Upper lobe of right lung (tissue), 1 donor: ENCODE measurements at regions not wholly inside any gene's neighbourhood (a gene's known extent, or its start where the extent isn't known, plus 50 kb on each side); places are given as distances from the start of the nearest gene placed in this dataset.

Source experiments
- ATAC-seq: fragments of 200-7000 bp; cut with Tn5 transposase; one replicate; pipeline ENCODE4 v1.9.1; 2020; ENCODE audit warnings: mild to moderate bottlenecking, moderate library complexity
- DNase-seq: peaks from one replicate; pipeline ENCODE4 v3.0.0-alpha.2; 2020
- H3K27ac ChIP-seq: fragments of 200-600 bp; one replicate; pipeline ENCODE4 v1.8.0; 2022
- H3K27me3 ChIP-seq: fragments of 200-600 bp; one replicate; pipeline ENCODE4 v1.8.0; 2022; ENCODE audit warnings: mild to moderate bottlenecking
- H3K36me3 ChIP-seq: fragments of 200-600 bp; one replicate; pipeline ENCODE4 v1.8.0; 2022
- H3K4me1 ChIP-seq: fragments of 200-600 bp; one replicate; pipeline ENCODE4 v1.8.0; 2022
- H3K4me3 ChIP-seq: fragments of 200-600 bp; one replicate; pipeline ENCODE4 v1.8.0; 2022; ENCODE audit warnings: mild to moderate bottlenecking
- H3K9me3 ChIP-seq: fragments of 200-600 bp; one replicate; pipeline ENCODE4 v1.8.0; 2022
- intact Hi-C: fragments of 100-400 bp; cut with DNase I; formaldehyde crosslinking; loops from one replicate; pipeline ENCODE4 v1.11.0; 2022
- TF ChIP-seq, protein P1 (sequence below): fragments of 200-600 bp; IDR thresholded peaks from one replicate; pipeline ENCODE4 v1.8.0; 2022; ENCODE audit warnings: antibody characterized with exemption
- donor health status: DM: no; HTN: yes; CAD: no; lungs with severe emphysema.

DNA sequence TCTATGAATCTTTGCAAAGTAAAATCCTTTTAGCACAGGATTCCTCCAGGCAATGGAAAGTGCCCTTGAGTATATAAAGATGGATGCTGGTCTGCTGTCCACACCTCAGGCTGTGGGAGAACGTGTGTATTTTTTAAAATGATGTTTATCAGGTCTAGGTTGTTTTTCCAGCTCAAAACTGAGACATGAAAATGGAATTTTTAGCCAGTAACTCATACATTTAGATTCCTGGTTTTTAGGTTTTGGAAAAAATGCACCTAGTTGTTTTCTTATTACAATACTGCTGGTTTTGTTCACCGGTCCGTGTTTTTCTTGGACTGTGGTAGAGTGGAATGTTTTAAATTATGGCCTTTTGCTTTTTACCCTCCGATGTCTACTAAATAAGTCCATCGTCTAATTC lies 554.7 kb downstream of the SOX6 start:
- ATAC-seq (no peak), DNase-seq (no peak)
- H3K36me3 ChIP-seq: no peaks in the 10 kb centered on the region
- H3K4me3 ChIP-seq: no peak overlapping the region
- H3K27ac ChIP-seq: no peak overlapping the region
- no peaks in the 10 kb centered on the region for H3K9me3 ChIP-seq
- intact Hi-C loops: no loop called here
- no peaks in the 10 kb centered on the region for H3K27me3 ChIP-seq
- H3K4me1 ChIP-seq: no peaks in the 10 kb centered on the region
- TF ChIP-seq, protein P1, sequence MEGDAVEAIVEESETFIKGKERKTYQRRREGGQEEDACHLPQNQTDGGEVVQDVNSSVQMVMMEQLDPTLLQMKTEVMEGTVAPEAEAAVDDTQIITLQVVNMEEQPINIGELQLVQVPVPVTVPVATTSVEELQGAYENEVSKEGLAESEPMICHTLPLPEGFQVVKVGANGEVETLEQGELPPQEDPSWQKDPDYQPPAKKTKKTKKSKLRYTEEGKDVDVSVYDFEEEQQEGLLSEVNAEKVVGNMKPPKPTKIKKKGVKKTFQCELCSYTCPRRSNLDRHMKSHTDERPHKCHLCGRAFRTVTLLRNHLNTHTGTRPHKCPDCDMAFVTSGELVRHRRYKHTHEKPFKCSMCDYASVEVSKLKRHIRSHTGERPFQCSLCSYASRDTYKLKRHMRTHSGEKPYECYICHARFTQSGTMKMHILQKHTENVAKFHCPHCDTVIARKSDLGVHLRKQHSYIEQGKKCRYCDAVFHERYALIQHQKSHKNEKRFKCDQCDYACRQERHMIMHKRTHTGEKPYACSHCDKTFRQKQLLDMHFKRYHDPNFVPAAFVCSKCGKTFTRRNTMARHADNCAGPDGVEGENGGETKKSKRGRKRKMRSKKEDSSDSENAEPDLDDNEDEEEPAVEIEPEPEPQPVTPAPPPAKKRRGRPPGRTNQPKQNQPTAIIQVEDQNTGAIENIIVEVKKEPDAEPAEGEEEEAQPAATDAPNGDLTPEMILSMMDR: no peak

DNA sequence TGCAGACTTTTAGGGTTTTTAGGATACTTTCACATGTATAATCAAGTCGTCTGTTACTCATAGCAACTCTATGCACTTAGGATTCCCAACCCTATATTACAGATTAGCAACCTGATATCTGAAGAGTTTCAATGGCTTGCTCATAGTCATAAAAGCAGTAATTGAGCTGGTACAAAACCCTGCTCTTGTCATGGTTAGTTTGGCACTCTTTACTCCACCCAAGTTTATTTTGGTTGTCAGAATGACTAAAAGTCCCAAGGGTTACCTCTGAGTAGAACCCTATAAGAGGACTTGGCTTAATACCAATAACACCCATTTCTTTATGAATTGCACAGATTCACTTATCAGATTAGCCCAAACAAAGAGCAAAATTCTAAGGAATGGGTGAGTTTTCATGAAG lies 550.6 kb downstream of the SOX6 start:
- TF ChIP-seq, protein P1: no peak
- Histone ChIP-seq H3K4me3 (no peak overlapping the region), H3K27me3 (no peaks in the 10 kb centered on the region), H3K4me1 (no peaks in the 10 kb centered on the region), H3K27ac (no peak overlapping the region), H3K9me3 (no peaks in the 10 kb centered on the region), H3K36me3 (no peaks in the 10 kb centered on the region)
- ATAC-seq (no peak), DNase-seq (no peak)
- intact Hi-C loops: no loop called here

DNA sequence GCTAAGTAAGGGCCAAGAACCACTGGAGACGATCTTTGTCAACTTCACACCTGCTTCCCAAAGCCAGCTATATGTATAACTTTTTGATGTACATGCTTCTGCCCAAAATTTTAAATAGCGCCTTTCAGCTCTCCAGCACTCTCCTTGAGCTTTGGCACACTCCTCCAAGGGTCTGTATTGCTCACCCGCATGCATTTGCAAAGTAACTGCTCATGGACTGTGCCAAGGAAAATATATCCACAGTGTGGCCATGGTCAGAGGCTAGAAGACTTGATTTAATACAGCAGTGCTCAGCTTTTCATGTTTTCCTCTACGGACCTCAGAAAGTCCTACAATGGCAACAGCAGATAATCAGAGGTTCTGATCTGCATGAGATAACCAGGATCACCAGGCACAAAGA lies 550.1 kb downstream of the SOX6 start:
- intact Hi-C loops: no loop called here
- no peak for DNase-seq

DNA sequence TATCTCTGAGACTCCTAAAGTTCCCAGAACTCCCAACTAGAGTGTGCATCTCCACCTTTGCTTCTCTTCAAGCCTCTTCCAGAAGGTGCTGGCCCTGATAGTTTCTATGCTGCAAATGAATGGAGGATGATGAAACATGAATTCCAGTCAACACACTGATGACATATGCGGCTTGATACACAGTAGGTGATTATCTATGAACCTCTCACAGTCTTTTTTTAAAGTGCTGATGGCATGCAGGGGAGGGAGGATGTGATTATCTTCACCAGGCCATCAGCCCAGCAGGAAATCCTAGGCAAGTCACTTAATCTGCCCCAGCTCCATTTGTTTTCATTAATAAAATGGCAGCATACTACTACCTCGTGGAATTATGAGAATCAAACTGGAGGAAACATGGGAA lies 548.5 kb downstream of the SOX6 start:
- no peak for ATAC-seq

More for the DNA sequence above, 550.1 kb downstream of the SOX6 start:
- no peaks in the 10 kb centered on the region for H3K4me1 ChIP-seq
- no peaks in the 10 kb centered on the region for H3K36me3 ChIP-seq
- TF ChIP-seq, protein P1: no peak
- ATAC-seq: no peak
- H3K4me3 ChIP-seq: no peak overlapping the region
- no peaks in the 10 kb centered on the region for H3K9me3 ChIP-seq
- H3K27ac ChIP-seq: no peak overlapping the region
- no peaks in the 10 kb centered on the region for H3K27me3 ChIP-seq

DNA sequence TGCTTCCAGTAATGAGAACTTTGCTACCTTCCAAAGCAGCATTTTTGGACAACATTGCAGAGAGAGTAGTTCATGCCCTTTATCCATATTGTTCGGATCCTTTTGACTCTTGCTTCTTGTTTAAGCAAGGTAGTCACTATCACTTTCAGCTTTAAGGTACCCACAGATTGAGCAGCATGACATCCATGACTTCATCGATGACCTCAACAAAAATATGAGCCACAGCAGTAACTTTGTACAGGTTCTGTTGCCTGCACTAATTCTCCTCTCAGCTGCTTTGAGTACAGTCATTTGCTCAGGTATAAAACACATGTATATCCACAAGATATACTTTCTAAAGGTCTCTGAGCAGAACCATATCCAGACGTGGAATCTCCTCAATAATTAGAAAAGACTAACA lies 546.3 kb downstream of the SOX6 start:
- Histone ChIP-seq H3K36me3 (no peaks in the 10 kb centered on the region), H3K4me1 (no peaks in the 10 kb centered on the region), H3K27me3 (no peaks in the 10 kb centered on the region), H3K9me3 (no peaks in the 10 kb centered on the region), H3K4me3 (no peak overlapping the region), H3K27ac (no peak overlapping the region)
- intact Hi-C loops: no loop called here
- DNase-seq: no peak
- no peak for ATAC-seq
- TF ChIP-seq, protein P1: no peak

More for the DNA sequence above, 548.5 kb downstream of the SOX6 start:
- intact Hi-C loops: no loop called here
- H3K4me3 ChIP-seq: no peak overlapping the region
- no peaks in the 10 kb centered on the region for H3K4me1 ChIP-seq
- TF ChIP-seq, protein P1: no peak
- no peaks in the 10 kb centered on the region for H3K27me3 ChIP-seq
- no peaks in the 10 kb centered on the region for H3K36me3 ChIP-seq
- no peaks in the 10 kb centered on the region for H3K9me3 ChIP-seq
- no peak for DNase-seq
- H3K27ac ChIP-seq: no peak overlapping the region

DNA sequence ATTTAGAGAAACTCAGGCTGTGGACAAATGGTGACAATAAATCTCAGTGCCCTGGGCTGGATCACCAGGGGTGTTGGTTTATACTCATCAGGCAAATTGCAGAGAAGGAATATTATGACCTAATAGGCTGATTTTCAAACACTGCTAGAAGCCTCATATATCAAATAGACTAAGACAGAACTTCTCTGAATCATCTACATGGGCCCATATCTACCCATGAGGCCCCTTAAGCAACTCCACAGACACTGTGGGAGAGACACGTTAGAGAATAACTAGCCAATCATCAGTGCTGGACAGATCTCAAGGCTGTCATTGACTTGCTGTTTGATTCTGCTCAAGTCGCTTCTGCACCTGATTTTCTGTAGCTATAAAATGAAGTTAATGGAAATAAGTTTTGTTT lies 545.8 kb downstream of the SOX6 start:
- no peaks in the 10 kb centered on the region for H3K27me3 ChIP-seq
- H3K9me3 ChIP-seq: no peaks in the 10 kb centered on the region
- no peak for ATAC-seq
- no peaks in the 10 kb centered on the region for H3K36me3 ChIP-seq
- TF ChIP-seq, protein P1: no peak
- intact Hi-C loops: no loop called here
- H3K27ac ChIP-seq: no peak overlapping the region
- H3K4me1 ChIP-seq: peaks cover 4% of the 10 kb centered on the region
- no peak overlapping the region for H3K4me3 ChIP-seq
- no peak for DNase-seq
